Progenitor cell of endocrine pancreas (in vitro differentiated cells): ENCODE measurements at regions not wholly inside any gene's neighbourhood (a gene's known extent, or its start where the extent isn't known, plus 50 kb on each side); places are given as distances from the start of the nearest gene placed in this dataset.

Experiments used
- DNase-seq: peaks from one replicate; pipeline ENCODE4 v3.0.0; 2021; ENCODE audit warnings: low spot score; ENCODE audit not compliant: unreplicated experiment
- H3K27ac Mint-ChIP-seq: 2 replicates; pipeline ENCODE4 v1.8.0; 2021; ENCODE audit warnings: mild to moderate bottlenecking, moderate library complexity, mixed read lengths
- H3K27me3 Mint-ChIP-seq: 2 replicates; pipeline ENCODE4 v1.8.0; 2021; ENCODE audit warnings: mixed read lengths
- H3K36me3 Mint-ChIP-seq: 2 replicates; pipeline ENCODE4 v1.8.0; 2022; ENCODE audit warnings: mixed read lengths; ENCODE audit not compliant: insufficient read depth
- H3K4me1 Mint-ChIP-seq: 2 replicates; pipeline ENCODE4 v1.8.0; 2021; ENCODE audit warnings: low read depth, mixed read lengths
- H3K4me3 Mint-ChIP-seq: 2 replicates; pipeline ENCODE4 v1.8.0; 2021; ENCODE audit warnings: low read depth, mild to moderate bottlenecking, moderate library complexity, mixed read lengths
- H3K9me3 Mint-ChIP-seq: 2 replicates; pipeline ENCODE4 v1.8.0; 2021; ENCODE audit warnings: low read depth, mixed read lengths
- TF ChIP-seq, protein P1 (sequence below): fragments of 200-600 bp; sonication (generic); IDR thresholded peaks from one replicate; pipeline ENCODE4 v1.5.0; 2021; ENCODE audit warnings: antibody characterized with exemption, mild to moderate bottlenecking; ENCODE audit not compliant: unreplicated experiment

DNA sequence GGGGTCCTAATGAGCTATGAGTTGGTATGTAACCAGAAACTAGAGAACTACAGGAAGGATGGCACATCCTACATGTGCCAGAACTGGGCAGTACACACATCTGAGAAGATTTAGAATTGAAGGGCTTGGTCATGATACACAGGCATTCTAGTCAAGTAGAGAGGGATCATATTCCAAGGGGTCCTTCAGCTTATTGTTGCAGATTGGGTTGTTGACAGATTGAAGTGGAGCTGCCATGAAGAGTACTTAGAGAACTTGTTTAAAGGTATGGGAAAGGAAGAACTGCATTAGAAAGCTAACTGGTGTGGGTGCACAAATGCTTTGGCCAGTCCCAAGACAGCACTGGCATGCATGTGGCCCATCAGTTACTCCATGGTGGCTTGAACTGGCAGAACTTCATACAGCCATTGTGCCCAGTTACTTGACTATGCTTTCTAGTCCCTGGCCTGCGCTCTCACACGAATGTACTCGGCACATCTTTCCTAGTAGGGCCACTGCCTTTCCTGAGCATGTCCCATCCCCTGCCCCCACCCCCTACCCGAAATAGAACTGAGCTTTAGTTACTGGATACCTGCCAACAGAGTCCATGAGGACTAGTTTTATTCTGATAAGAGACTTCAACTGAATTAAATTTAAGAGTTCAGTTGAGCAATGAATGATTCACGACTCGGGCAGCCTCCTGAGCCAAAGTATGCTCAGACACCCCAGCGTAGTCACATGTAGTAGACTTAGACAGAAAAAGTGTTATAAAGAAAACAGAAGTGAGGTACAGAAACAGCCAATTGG, 64.0 kb downstream of the CCNG2 start:
- Mint-ChIP-seq H3K4me1 (no peaks in the 10 kb centered on the region), H3K27me3 (no peaks in the 10 kb centered on the region), H3K9me3 (no peaks in the 10 kb centered on the region), H3K36me3 (no peaks in the 10 kb centered on the region), H3K27ac (no peak overlapping the region), H3K4me3 (no peak overlapping the region)
- TF ChIP-seq, protein P1, sequence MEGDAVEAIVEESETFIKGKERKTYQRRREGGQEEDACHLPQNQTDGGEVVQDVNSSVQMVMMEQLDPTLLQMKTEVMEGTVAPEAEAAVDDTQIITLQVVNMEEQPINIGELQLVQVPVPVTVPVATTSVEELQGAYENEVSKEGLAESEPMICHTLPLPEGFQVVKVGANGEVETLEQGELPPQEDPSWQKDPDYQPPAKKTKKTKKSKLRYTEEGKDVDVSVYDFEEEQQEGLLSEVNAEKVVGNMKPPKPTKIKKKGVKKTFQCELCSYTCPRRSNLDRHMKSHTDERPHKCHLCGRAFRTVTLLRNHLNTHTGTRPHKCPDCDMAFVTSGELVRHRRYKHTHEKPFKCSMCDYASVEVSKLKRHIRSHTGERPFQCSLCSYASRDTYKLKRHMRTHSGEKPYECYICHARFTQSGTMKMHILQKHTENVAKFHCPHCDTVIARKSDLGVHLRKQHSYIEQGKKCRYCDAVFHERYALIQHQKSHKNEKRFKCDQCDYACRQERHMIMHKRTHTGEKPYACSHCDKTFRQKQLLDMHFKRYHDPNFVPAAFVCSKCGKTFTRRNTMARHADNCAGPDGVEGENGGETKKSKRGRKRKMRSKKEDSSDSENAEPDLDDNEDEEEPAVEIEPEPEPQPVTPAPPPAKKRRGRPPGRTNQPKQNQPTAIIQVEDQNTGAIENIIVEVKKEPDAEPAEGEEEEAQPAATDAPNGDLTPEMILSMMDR: no peak
- no peak for DNase-seq

DNA sequence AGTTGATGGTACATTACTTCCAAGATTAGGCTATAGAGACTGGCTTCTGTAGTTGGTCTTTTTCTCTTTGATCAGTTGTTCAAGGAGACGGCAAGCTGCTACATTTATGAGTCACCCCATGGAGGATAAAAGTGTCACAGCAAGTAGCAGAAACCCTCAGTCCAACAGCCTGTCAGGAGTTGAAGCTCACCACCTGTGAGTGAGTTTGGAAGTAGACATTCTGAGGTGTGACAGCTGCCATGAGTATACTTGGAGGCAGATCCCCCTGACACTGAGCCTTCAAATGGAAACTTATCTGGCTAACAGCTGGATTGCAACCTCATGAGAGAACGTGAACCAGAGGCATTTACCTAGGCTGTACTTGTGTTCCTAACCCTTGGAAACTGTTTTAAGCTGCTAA, 68.0 kb downstream of the CCNG2 start:
- H3K36me3 Mint-ChIP-seq: peaks cover 1% of the 10 kb centered on the region
- H3K9me3 Mint-ChIP-seq: no peaks in the 10 kb centered on the region
- no peak overlapping the region for H3K4me3 Mint-ChIP-seq
- TF ChIP-seq, protein P1: no peak
- no peaks in the 10 kb centered on the region for H3K27me3 Mint-ChIP-seq
- H3K4me1 Mint-ChIP-seq: no peaks in the 10 kb centered on the region
- H3K27ac Mint-ChIP-seq: no peak overlapping the region
- DNase-seq: no peak

DNA sequence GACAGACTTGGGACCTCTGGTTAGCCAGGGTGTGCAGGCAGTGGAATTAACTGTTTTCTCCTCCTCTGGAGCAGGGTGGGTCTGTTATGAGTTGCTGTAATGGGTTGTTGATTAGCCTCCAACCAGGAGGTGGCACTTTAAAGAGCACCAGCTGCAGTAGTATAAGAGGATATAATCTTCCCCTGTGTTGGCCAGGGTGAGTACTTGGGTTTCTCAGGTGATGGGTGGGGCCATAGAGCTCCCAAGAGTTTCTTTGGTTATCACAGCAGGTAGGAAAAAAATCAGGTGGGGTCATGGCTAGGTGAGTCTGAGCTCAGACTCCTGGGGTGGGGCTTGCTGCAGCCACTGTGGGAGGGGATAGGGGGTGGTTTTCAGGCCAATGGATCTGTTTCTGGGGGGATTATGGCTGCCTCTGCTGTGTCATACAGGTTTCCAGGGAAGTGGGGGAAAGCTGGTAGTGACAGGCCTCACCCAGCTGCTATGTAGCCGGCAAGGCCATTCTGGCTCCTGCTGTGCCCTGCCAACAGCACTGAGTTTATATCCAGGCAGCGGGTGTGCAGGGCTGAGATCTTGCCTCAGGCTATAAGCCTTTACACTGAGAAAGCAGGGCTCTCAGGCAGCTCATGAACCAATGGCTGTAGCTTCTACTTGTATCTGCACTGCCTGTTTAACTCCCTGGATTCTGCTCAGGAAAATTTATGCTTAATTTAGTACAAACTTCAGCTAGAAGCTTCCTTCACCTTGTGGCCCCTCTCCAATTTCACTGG, 70.1 kb downstream of the CCNG2 start:
- peaks cover 1% of the 10 kb centered on the region for H3K36me3 Mint-ChIP-seq
- H3K4me3 Mint-ChIP-seq: no peak overlapping the region
- no peaks in the 10 kb centered on the region for H3K9me3 Mint-ChIP-seq
- no peak for DNase-seq
- H3K4me1 Mint-ChIP-seq: no peaks in the 10 kb centered on the region
- TF ChIP-seq, protein P1: no peak
- peak overlapping the region; percentile 13 for H3K27ac Mint-ChIP-seq
- no peaks in the 10 kb centered on the region for H3K27me3 Mint-ChIP-seq

DNA sequence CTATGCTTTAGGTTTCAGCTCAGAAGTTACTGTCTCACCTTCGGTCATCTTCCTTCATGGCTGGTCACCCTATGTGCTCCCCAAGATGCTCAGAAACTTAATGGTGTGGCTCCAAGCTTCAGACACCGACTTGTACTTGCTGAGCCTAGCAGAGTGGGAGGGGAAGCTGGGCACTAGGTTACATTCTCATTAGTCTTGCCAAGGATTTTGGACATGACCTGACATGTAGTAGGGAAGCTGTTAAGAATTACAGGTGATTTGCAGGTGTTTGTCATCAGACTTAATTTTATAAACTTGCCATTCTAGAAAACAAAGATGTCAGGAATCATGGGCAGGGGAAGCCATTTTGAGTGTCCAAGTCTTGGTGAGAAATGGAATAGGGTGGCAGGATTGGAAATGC, 72.4 kb downstream of the CCNG2 start:
- Mint-ChIP-seq H3K27ac (no peak overlapping the region), H3K4me3 (no peak overlapping the region), H3K36me3 (peaks cover 1% of the 10 kb centered on the region), H3K27me3 (no peaks in the 10 kb centered on the region), H3K4me1 (no peaks in the 10 kb centered on the region), H3K9me3 (no peaks in the 10 kb centered on the region)
- DNase-seq: no peak
- TF ChIP-seq, protein P1: no peak

DNA sequence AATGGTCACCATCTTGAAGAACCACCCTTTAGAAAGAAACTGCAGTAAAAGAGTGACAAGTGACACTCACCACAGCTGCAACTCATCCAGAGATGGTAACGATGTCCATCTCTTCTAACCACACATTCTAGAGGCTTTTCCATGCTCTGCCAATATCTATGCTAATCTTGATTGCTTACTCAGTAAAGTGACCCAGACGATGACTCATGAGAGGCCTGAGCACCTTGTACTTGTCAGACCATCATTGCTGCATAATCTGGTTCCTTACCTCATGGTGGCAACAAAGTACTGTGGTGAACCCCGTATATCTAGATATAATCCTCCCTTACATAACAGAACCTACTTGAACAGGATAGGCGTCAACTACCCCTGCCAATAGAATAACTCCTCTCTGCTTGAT, 75.6 kb downstream of the CCNG2 start:
- H3K27ac Mint-ChIP-seq: no peak overlapping the region
- H3K27me3 Mint-ChIP-seq: peaks cover 7% of the 10 kb centered on the region
- H3K9me3 Mint-ChIP-seq: no peaks in the 10 kb centered on the region
- DNase-seq: no peak
- no peaks in the 10 kb centered on the region for H3K4me1 Mint-ChIP-seq
- H3K36me3 Mint-ChIP-seq: no peaks in the 10 kb centered on the region
- TF ChIP-seq, protein P1: no peak
- H3K4me3 Mint-ChIP-seq: no peak overlapping the region
